WTC11 (cell line): ENCODE measurements at regions not wholly inside any gene's neighbourhood (a gene's known extent, or its start where the extent isn't known, plus 50 kb on each side); places are given as distances from the start of the nearest gene placed in this dataset.

ENCODE experiments used
- ATAC-seq: fragments of 200-7000 bp; cut with Tn5 transposase; 2 replicates; pipeline ENCODE4 v1.10.0; 2021; ENCODE audit warnings: mild to moderate bottlenecking, moderate library complexity
- CTCF ChIA-PET: fragments of 300-600 bp; sonication (Branson Sonifier 250); formaldehyde crosslinking; loops from one replicate; lab custom pipeline; 2021; ENCODE audit warnings: antibody characterized with exemption; lab: Charles Lee
- POLR2A ChIA-PET: fragments of 350-600 bp; sonication (Branson Sonifier 250); formaldehyde crosslinking; loops from one replicate; lab custom pipeline; 2021; ENCODE audit warnings: antibody characterized with exemption; lab: Charles Lee
- DNase-seq: peaks from one replicate; pipeline ENCODE4 v3.0.0; 2021; ENCODE audit warnings: low spot score
- H3K27ac Mint-ChIP-seq: 2 replicates; pipeline ENCODE4 v1.8.0; 2021; ENCODE audit warnings: mixed read lengths
- H3K27me3 Mint-ChIP-seq: 2 replicates; pipeline ENCODE4 v1.8.0; 2021; ENCODE audit warnings: low read depth, mild to moderate bottlenecking, moderate library complexity, mixed read lengths
- H3K36me3 Mint-ChIP-seq: 2 replicates; pipeline ENCODE4 v1.8.0; 2021; ENCODE audit warnings: mixed read lengths
- H3K4me1 Mint-ChIP-seq: 2 replicates; pipeline ENCODE4 v1.8.0; 2022; ENCODE audit warnings: mixed read lengths
- H3K4me3 Mint-ChIP-seq: 2 replicates; pipeline ENCODE4 v1.8.0; 2021; ENCODE audit warnings: mild to moderate bottlenecking, moderate library complexity, mixed read lengths
- H3K9me3 Mint-ChIP-seq: 2 replicates; pipeline ENCODE4 v1.8.0; 2021; ENCODE audit warnings: mixed read lengths
- ARID4B ChIP-seq: sonication (generic); formaldehyde crosslinking; IDR thresholded peaks from 2 replicates; pipeline ENCODE4 v1.8.0; 2023; ENCODE audit warnings: missing genetic modification reagents, mild to moderate bottlenecking, borderline replicate concordance
- CREM ChIP-seq: sonication (generic); formaldehyde crosslinking; IDR thresholded peaks from 2 replicates; pipeline ENCODE4 v1.8.1; 2022; ENCODE audit warnings: mild to moderate bottlenecking, missing genetic modification reagents, moderate library complexity
- E2F1 ChIP-seq: sonication (generic); formaldehyde crosslinking; IDR thresholded peaks from 2 replicates; pipeline ENCODE4 v1.8.0; 2022; ENCODE audit warnings: mild to moderate bottlenecking, missing genetic modification reagents
- FOXK1 ChIP-seq: sonication (generic); formaldehyde crosslinking; IDR thresholded peaks from 2 replicates; pipeline ENCODE4 v1.8.0; 2022; ENCODE audit warnings: mild to moderate bottlenecking, moderate library complexity, missing genetic modification reagents
- JUN ChIP-seq: sonication (generic); formaldehyde crosslinking; IDR thresholded peaks from 2 replicates; pipeline ENCODE4 v1.8.0; 2023; ENCODE audit warnings: mild to moderate bottlenecking, missing genetic modification reagents
- SOX15 ChIP-seq: fragments of 250-450 bp; sonication (Bioruptor Pico); IDR thresholded peaks from 2 replicates; pipeline ENCODE4 v1.9.0; 2021; ENCODE audit warnings: mild to moderate bottlenecking
- TCF7 ChIP-seq: sonication (generic); formaldehyde crosslinking; IDR thresholded peaks from 2 replicates; pipeline ENCODE4 v1.8.0; 2022; ENCODE audit warnings: mild to moderate bottlenecking, low read depth, missing genetic modification reagents, moderate library complexity
- TEAD1 ChIP-seq: sonication (generic); formaldehyde crosslinking; IDR thresholded peaks from 2 replicates; pipeline ENCODE4 v1.8.0; 2022; ENCODE audit warnings: mild to moderate bottlenecking, missing genetic modification reagents
- ZMAT4 ChIP-seq: fragments of 250-450 bp; sonication (Bioruptor Pico); IDR thresholded peaks from 2 replicates; pipeline ENCODE4 v1.9.0; 2021; ENCODE audit warnings: mild to moderate bottlenecking
- ZNF138 ChIP-seq: sonication (generic); formaldehyde crosslinking; conservative IDR thresholded peaks from 2 replicates; pipeline ENCODE4 v1.8.1; 2022; ENCODE audit warnings: mild to moderate bottlenecking, moderate library complexity, missing genetic modification reagents
- ZNF423 ChIP-seq: fragments of 250-450 bp; sonication (Bioruptor Pico); IDR thresholded peaks from 2 replicates; pipeline ENCODE4 v2.1.2; 2022; ENCODE audit warnings: mild to moderate bottlenecking, moderate library complexity
- ZNF532 ChIP-seq: fragments of 250-450 bp; sonication (Bioruptor Pico); IDR thresholded peaks from 2 replicates; pipeline ENCODE4 v1.9.0; 2021; ENCODE audit warnings: mild to moderate bottlenecking, borderline replicate concordance
- ZNF671 ChIP-seq: fragments of 250-450 bp; sonication (Bioruptor Pico); IDR thresholded peaks from 2 replicates; pipeline ENCODE4 v1.8.0; 2021; ENCODE audit warnings: mild to moderate bottlenecking
- TF ChIP-seq, protein P1 (sequence below): sonication (generic); formaldehyde crosslinking; IDR thresholded peaks from 2 replicates; pipeline ENCODE4 v1.8.0; 2022; ENCODE audit warnings: mild to moderate bottlenecking, missing genetic modification reagents
- TF ChIP-seq, protein P2 (sequence below): sonication (generic); formaldehyde crosslinking; IDR thresholded peaks from 2 replicates; pipeline ENCODE4 v1.8.1; 2023; ENCODE audit warnings: mild to moderate bottlenecking, moderate library complexity, missing genetic modification reagents
- TF ChIP-seq, protein P3 (sequence below): sonication (generic); formaldehyde crosslinking; IDR thresholded peaks from 2 replicates; pipeline ENCODE4 v1.8.1; 2022; ENCODE audit warnings: mild to moderate bottlenecking, moderate library complexity, missing genetic modification reagents
- TF ChIP-seq, protein P4 (sequence below): sonication (generic); formaldehyde crosslinking; IDR thresholded peaks from 2 replicates; pipeline ENCODE4 v1.8.0; 2023; ENCODE audit warnings: missing genetic modification reagents

DNA sequence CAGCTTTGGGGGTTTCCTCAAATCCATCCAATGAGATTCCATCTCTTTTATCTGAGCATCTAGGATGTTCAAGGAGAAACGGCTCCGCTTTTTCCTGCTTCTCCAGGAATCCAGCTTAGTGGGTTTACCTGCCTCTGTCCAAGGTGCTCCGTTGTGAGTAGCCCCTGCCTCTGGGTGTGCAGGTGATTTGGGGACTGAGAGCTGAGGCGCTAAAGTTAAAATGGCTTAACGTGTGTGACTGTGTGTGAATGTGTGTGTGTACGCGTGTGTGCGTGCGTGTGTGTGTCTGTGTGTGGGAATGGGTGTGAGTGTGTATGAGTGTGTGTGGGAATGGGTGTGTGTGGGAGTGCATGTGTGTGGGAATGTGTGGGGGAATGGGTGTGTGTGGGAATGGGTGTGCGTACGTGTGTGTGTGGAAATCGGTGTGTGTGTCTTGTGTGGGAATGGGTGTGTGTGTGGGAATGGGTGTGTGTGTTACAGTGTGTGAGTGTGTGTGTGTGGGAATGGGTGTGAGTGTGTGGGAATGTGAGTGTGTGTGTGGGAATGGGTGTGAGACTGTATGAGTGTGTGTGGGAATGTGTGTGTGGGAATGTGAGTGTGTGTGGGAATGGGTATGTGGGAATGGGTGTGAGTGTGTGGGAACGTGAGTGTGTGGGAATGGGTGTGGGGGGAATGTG, 90.2 kb upstream of the INSIG1 start:
- no peak for ATAC-seq
- CTCF ChIA-PET: interaction anchor here (0.9 kb wide), 1 partner anchor 151 kb away, joined by 3 read pairs; no protein-coding TSS in a partner anchor
- H3K4me1 Mint-ChIP-seq: peaks cover 29% of the 10 kb centered on the region

DNA sequence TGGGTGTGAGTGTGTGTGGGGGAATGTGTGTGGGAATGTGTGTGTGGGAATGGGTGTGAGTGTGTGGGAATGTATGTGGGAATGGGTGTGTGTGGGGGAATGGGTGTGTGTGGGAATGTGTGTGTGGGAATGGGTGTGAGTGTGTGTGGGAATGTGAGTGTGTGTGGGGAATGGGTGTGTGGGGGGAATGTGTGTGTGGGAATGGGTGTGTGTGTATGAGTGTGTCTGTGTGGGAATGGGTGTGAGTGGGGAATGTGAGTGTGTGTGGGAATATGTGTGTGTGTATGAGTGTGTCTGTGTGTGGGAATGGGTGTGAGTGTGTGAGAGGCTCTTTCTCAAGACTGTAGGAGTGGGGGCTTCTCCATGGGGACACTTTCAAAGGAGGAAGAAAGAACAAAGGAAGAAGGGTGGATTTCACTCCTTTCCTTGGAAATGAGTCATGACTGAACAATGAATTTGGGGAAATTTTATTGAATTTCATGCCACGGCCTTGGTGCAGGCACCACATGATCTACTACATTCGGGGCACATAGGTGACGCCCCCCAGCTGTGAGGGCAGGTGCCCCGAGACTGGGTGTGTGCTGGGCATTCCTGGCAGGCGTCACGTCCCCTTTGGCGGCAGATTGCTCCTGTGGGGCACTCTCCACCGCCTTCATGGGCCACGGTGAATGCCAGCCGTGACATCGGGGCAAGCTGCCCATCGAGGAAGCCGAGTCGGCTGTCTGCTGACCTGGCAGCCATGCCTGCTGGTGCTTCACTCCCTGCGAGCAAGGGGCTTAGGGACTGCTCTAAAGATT, 88.8 kb upstream of the INSIG1 start:
- peaks cover 26% of the 10 kb centered on the region for H3K4me1 Mint-ChIP-seq
- POLR2A ChIA-PET: no interaction called here
- peaks cover 2% of the 10 kb centered on the region for H3K36me3 Mint-ChIP-seq
- DNase-seq (no peak), ATAC-seq (no peak)
- H3K27me3 Mint-ChIP-seq: no peaks in the 10 kb centered on the region
- peaks cover 18% of the 10 kb centered on the region for H3K9me3 Mint-ChIP-seq
- H3K27ac Mint-ChIP-seq: no peak overlapping the region
- H3K4me3 Mint-ChIP-seq: no peak overlapping the region
- CTCF ChIA-PET: no interaction called here
- no peak for TF ChIP-seq ZNF532 (CRISPR knock-in tag)
- no peak for TF ChIP-seq TCF7 (CRISPR knock-in tag)
- no peak for TF ChIP-seq FOXK1
- no peak for TF ChIP-seq ZNF423 (CRISPR knock-in tag)
- TF ChIP-seq SOX15 (CRISPR knock-in tag): no peak
- no peak for TF ChIP-seq ZMAT4 (CRISPR knock-in tag)
- TF ChIP-seq E2F1 (CRISPR knock-in tag): no peak
- TF ChIP-seq ARID4B (CRISPR knock-in tag): no peak
- TF ChIP-seq, protein P1, sequence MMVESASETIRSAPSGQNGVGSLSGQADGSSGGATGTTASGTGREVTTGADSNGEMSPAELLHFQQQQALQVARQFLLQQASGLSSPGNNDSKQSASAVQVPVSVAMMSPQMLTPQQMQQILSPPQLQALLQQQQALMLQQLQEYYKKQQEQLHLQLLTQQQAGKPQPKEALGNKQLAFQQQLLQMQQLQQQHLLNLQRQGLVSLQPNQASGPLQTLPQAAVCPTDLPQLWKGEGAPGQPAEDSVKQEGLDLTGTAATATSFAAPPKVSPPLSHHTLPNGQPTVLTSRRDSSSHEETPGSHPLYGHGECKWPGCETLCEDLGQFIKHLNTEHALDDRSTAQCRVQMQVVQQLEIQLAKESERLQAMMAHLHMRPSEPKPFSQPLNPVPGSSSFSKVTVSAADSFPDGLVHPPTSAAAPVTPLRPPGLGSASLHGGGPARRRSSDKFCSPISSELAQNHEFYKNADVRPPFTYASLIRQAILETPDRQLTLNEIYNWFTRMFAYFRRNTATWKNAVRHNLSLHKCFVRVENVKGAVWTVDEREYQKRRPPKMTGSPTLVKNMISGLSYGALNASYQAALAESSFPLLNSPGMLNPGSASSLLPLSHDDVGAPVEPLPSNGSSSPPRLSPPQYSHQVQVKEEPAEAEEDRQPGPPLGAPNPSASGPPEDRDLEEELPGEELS (CRISPR knock-in tag): no peak

More for the DNA sequence above, 90.2 kb upstream of the INSIG1 start:
- TF ChIP-seq CREM (no peak), TEAD1 (no peak), JUN (CRISPR knock-in tag) (no peak), ZNF138 (no peak), ZNF671 (CRISPR knock-in tag) (no peak)
- TF ChIP-seq, protein P2, sequence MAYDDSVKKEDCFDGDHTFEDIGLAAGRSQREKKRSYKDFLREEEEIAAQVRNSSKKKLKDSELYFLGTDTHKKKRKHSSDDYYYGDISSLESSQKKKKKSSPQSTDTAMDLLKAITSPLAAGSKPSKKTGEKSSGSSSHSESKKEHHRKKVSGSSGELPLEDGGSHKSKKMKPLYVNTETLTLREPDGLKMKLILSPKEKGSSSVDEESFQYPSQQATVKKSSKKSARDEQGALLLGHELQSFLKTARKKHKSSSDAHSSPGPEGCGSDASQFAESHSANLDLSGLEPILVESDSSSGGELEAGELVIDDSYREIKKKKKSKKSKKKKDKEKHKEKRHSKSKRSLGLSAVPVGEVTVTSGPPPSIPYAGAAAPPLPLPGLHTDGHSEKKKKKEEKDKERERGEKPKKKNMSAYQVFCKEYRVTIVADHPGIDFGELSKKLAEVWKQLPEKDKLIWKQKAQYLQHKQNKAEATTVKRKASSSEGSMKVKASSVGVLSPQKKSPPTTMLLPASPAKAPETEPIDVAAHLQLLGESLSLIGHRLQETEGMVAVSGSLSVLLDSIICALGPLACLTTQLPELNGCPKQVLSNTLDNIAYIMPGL (CRISPR knock-in tag): no peak
- TF ChIP-seq, protein P3, sequence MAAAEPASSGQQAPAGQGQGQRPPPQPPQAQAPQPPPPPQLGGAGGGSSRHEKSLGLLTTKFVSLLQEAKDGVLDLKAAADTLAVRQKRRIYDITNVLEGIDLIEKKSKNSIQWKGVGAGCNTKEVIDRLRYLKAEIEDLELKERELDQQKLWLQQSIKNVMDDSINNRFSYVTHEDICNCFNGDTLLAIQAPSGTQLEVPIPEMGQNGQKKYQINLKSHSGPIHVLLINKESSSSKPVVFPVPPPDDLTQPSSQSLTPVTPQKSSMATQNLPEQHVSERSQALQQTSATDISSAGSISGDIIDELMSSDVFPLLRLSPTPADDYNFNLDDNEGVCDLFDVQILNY (CRISPR knock-in tag): no peak
- TF ChIP-seq, protein P4, sequence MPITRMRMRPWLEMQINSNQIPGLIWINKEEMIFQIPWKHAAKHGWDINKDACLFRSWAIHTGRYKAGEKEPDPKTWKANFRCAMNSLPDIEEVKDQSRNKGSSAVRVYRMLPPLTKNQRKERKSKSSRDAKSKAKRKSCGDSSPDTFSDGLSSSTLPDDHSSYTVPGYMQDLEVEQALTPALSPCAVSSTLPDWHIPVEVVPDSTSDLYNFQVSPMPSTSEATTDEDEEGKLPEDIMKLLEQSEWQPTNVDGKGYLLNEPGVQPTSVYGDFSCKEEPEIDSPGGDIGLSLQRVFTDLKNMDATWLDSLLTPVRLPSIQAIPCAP: no peak
- Mint-ChIP-seq H3K36me3 (peaks cover 2% of the 10 kb centered on the region), H3K27ac (no peak overlapping the region), H3K27me3 (no peaks in the 10 kb centered on the region), H3K4me3 (no peak overlapping the region), H3K9me3 (peaks cover 18% of the 10 kb centered on the region)
- DNase-seq: no peak
- POLR2A ChIA-PET: no interaction called here
